Right lobe of liver (tissue), 4 donors: ENCODE measurements at regions not wholly inside any gene's neighbourhood (a gene's known extent, or its start where the extent isn't known, plus 50 kb on each side); places are given as distances from the start of the nearest gene placed in this dataset.

Experiments
- POLR2A ChIP-seq: fragments of 450-650 bp; IDR thresholded peaks from one replicate; pipeline ENCODE4 v1.6.1; 2017; ENCODE audit warnings: antibody characterized with exemption, mild to moderate bottlenecking
- TF ChIP-seq, protein P1 (sequence below), 4 donors: fragments of 200-600 bp in 3 of 4; fragments of 450-650 bp in 1 of 4; IDR thresholded peaks; one replicate each; pipeline versions ENCODE4 v1.5.1 to v1.8.0; 2016 to 2022; ENCODE audit warnings: antibody characterized with exemption in 4 of 4, mild to moderate bottlenecking in 2 of 4
- donor health status: DM: no; HTN: no; CAD: no.
- donor health status: DM: no; HTN: no; CAD: no.
- donor health status: DM: no; HTN: yes; CAD: no.

DNA sequence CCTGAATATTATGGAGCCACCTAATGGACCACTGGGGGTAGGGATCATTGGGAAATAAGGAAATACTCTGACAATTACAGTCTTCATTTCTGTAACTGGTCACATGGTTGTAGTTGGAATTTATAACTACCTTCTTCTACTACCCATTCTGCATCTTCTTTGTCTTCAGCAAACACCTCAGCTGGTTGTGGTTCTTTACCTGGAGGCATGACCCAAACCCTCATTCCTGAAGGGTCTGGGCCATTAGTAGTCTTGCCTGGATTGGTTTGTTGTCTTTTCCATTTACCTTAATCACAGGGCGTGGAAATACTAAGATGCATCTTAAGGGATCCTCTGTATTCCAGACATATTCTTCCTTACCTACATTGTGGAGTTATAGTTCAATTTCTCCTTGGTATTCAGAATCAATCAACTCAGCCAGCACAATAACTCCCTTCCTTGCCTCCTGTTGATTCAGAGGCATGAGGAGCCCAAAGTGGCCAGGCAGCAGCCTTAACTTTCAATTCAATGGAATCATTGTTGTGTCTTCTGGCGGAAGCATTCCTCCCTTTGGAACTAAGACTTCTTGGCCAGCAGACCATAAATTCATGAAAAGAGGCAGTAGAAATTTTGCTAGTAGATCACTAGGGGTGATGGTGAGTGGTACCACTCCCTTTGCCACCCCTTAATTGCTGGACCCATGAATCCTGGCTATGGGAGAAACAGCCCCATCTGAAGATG, 75.7 kb upstream of the RAP2C start:
- TF ChIP-seq, protein P1, sequence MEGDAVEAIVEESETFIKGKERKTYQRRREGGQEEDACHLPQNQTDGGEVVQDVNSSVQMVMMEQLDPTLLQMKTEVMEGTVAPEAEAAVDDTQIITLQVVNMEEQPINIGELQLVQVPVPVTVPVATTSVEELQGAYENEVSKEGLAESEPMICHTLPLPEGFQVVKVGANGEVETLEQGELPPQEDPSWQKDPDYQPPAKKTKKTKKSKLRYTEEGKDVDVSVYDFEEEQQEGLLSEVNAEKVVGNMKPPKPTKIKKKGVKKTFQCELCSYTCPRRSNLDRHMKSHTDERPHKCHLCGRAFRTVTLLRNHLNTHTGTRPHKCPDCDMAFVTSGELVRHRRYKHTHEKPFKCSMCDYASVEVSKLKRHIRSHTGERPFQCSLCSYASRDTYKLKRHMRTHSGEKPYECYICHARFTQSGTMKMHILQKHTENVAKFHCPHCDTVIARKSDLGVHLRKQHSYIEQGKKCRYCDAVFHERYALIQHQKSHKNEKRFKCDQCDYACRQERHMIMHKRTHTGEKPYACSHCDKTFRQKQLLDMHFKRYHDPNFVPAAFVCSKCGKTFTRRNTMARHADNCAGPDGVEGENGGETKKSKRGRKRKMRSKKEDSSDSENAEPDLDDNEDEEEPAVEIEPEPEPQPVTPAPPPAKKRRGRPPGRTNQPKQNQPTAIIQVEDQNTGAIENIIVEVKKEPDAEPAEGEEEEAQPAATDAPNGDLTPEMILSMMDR (IDR thresholded peaks at IDR 0.05) = no peak
- TF ChIP-seq POLR2A = no peak
